ENCODE measurements at regions not wholly inside any gene's neighbourhood (a gene's known extent, or its start where the extent isn't known, plus 50 kb on each side); places are given as distances from the start of the nearest gene placed in this dataset.

DNA sequence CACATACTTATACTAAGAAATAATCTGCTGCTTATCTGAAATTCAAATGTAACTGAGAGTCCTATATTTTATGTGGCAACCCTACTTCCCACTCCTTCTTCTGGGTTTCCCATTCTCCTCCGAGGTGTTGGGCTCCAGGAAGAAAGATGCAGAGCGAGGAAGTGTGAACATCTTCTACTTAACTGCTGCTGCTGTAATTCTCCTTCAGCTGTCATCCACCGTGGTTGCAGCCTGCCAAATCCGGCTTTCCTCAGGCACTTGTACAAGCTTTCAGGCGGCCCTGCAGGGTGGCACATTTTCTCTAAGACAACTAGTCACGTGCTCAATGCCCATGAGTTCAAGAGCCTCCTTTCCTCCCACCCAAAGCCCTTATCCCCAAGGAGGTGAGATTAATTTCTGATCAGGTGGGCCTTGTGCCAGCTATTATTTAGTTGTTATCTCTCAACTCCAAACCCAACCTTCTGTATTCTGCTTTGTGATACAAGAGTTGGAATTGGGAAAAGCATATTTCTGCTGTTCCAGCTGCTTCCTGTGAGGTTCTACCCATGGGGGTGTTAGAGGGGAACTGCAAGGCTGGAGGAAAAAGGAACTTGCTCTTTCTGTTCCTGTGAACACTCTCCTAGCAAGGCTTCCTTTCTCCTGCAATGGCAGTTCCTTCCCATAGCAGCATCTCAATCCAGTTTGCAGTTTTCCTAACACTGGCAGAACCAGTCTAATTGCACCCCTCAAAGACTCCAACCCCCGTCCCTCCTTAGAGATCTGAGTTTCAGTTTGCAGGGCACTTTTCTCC, 67.6 kb upstream of the RBBP6 start:
- TF ChIP-seq SP1 (IDR thresholded peaks at IDR 0.05) (no peak), CTBP1 (IDR thresholded peaks at IDR 0.05; ENCODE audit: borderline replicate concordance) (no peak), BHLHE40 (IDR thresholded peaks at IDR 0.05; ENCODE audit: borderline replicate concordance) (no peak), SUZ12 (IDR thresholded peaks at IDR 0.05) (no peak), HDGF (IDR thresholded peaks at IDR 0.05; ENCODE audit: borderline replicate concordance) (no peak), FOXK2 (IDR thresholded peaks at IDR 0.05) (no peak), FOXA1 (IDR thresholded peaks at IDR 0.05) (no peak), FOXM1 (IDR thresholded peaks at IDR 0.05; ENCODE audit: borderline replicate concordance) (no peak)
- TF ChIP-seq, protein P1, sequence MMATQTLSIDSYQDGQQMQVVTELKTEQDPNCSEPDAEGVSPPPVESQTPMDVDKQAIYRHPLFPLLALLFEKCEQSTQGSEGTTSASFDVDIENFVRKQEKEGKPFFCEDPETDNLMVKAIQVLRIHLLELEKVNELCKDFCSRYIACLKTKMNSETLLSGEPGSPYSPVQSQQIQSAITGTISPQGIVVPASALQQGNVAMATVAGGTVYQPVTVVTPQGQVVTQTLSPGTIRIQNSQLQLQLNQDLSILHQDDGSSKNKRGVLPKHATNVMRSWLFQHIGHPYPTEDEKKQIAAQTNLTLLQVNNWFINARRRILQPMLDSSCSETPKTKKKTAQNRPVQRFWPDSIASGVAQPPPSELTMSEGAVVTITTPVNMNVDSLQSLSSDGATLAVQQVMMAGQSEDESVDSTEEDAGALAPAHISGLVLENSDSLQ (IDR thresholded peaks at IDR 0.05): no peak
